ENCODE measurements at regions not wholly inside any gene's neighbourhood (a gene's known extent, or its start where the extent isn't known, plus 50 kb on each side); places are given as distances from the start of the nearest gene placed in this dataset.

DNA sequence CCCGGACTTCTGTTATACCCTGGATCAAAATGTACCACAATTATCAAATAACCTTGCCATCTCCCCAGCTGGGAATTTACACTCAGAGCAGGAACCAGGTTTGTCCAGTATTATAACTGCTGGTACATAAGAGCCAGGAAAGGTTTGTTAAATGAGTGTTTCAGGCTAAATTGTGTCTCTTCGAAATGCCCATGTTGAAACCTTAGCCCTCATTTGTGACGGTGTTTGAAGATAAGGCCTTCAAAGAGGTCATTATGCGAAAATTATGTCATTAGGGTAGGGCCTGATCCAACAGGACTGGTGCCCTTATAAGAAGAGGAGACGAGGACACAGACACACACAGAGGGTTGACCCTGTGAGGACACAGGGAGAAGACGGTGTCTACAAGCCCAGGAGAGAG, 73.5 kb upstream of the DHRSX start:
- POLR2A ChIA-PET: no interaction called here
- Histone ChIP-seq H3K4me2 (ENCODE audit: insufficient read depth, low read length) (no peak overlapping the region), H3K27ac (ENCODE audit: insufficient read depth, low read depth, low read length) (no peak overlapping the region), H3K4me3 (replicated peaks in 1 of 3; ENCODE audit: insufficient read depth in 1 of 3, low read depth in 1 of 3, low read length in 3 of 3) (no peak overlapping the region), H3K9me3 (replicated peaks; ENCODE audit: control insufficient read depth, insufficient read depth, low read length) (no peaks in the 10 kb centered on the region), H3K4me1 (ENCODE audit: control insufficient read depth, extremely low read depth, insufficient read depth, low read length) (no peaks in the 10 kb centered on the region), H3K9ac (replicated peaks; ENCODE audit: extremely low read depth, insufficient read depth, low read length) (no peak overlapping the region), H3K27me3 (ENCODE audit: control insufficient read depth in 2 of 2, insufficient read depth in 2 of 2, low read length in 2 of 2) (no peaks in the 10 kb centered on the region), H3K79me2 (ENCODE audit: control insufficient read depth, insufficient read depth, low read length) (no peaks in the 10 kb centered on the region), H2AFZ (ENCODE audit: low read depth, low read length) (no peak overlapping the region), H4K20me1 (replicated peaks; ENCODE audit: control insufficient read depth, extremely low read depth, insufficient read depth, low read length) (no peaks in the 10 kb centered on the region), H3K9me1 (replicated peaks; ENCODE audit: control insufficient read depth, extremely low read depth, insufficient read depth, low read length) (no peaks in the 10 kb centered on the region), H3K36me3 (ENCODE audit: control insufficient read depth in 2 of 2, extremely low read depth in 1 of 2, insufficient read depth in 2 of 2, low read length in 2 of 2) (no peaks in the 10 kb centered on the region)
- dilution Hi-C loops (cut with MboI; ENCODE audit: extremely low pct_ligation_motif_present, low sequenced_read_pairs) (no loop called here), intact Hi-C loops (cut with micrococcal nuclease) (no loop called here)
- DNase-seq (ENCODE audit: low read depth, low spot score) (no peak), FAIRE-seq (no peak)
- CTCF ChIA-PET: no interaction called here
- TF ChIP-seq POLR2A (IDR thresholded peaks at IDR 0.05; ENCODE audit: low read depth, low read length) (no peak), MYC (IDR thresholded peaks at IDR 0.05; ENCODE audit: low read depth, low read length) (no peak), POLR2AphosphoS5 (IDR thresholded peaks at IDR 0.05; ENCODE audit: insufficient read depth, low read depth, low read length) (no peak), EZH2 (IDR thresholded peaks at IDR 0.05; ENCODE audit: borderline replicate concordance, low read depth, low read length, severe bottlenecking) (no peak), JUN (IDR thresholded peaks at IDR 0.05; ENCODE audit: borderline replicate concordance, insufficient read depth, insufficient read length, low read depth) (no peak), GATA2 (IDR thresholded peaks at IDR 0.05; ENCODE audit: insufficient read depth, insufficient read length, low read depth, low read length) (no peak), FOS (IDR thresholded peaks at IDR 0.05; ENCODE audit: borderline replicate concordance, insufficient read depth, low read length) (no peak)
- TF ChIP-seq, protein P1, sequence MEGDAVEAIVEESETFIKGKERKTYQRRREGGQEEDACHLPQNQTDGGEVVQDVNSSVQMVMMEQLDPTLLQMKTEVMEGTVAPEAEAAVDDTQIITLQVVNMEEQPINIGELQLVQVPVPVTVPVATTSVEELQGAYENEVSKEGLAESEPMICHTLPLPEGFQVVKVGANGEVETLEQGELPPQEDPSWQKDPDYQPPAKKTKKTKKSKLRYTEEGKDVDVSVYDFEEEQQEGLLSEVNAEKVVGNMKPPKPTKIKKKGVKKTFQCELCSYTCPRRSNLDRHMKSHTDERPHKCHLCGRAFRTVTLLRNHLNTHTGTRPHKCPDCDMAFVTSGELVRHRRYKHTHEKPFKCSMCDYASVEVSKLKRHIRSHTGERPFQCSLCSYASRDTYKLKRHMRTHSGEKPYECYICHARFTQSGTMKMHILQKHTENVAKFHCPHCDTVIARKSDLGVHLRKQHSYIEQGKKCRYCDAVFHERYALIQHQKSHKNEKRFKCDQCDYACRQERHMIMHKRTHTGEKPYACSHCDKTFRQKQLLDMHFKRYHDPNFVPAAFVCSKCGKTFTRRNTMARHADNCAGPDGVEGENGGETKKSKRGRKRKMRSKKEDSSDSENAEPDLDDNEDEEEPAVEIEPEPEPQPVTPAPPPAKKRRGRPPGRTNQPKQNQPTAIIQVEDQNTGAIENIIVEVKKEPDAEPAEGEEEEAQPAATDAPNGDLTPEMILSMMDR (IDR thresholded peaks at IDR 0.05; ENCODE audit: extremely low read depth in 1 of 2, insufficient read depth in 1 of 2, low read depth in 1 of 2, low read length in 2 of 2): no peak
- TF ChIP-seq, protein P2, sequence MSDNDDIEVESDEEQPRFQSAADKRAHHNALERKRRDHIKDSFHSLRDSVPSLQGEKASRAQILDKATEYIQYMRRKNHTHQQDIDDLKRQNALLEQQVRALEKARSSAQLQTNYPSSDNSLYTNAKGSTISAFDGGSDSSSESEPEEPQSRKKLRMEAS (IDR thresholded peaks at IDR 0.05; ENCODE audit: insufficient read depth, insufficient read length): no peak
- no TSS peak for BruUV-seq (replicated peaks)

Measured in endothelial cell of umbilical vein (primary cell).